ENCODE measurements at regions not wholly inside any gene's neighbourhood (a gene's known extent, or its start where the extent isn't known, plus 50 kb on each side); places are given as distances from the start of the nearest gene placed in this dataset.
"Not testable (repeated sequence)": the region's sequence is repeated elsewhere in the genome, so short reads cannot be mapped to it uniquely, and the experiment has no call there.

- DNase-seq: no peak
Measured at GRCh38 chr5:66354422-66354821, 210.3 kb downstream of the SREK1 start.

GRCh38 chr5:66356011-66356565 lies 212.0 kb downstream of the SREK1 start:
- DNase-seq: no peak

GRCh38 chr5:66358741-66359140 lies 214.6 kb downstream of the SREK1 start:
- DNase-seq: no peak

- no peak for DNase-seq
Measured at GRCh38 chr5:66361070-66361469, 217.0 kb downstream of the SREK1 start.

GRCh38 chr5:66362046-66362445 lies 217.9 kb downstream of the SREK1 start:
- DNase-seq: no peak

- DNase-seq: no peak
Measured at GRCh38 chr5:66362687-66363086, 218.6 kb downstream of the SREK1 start.

GRCh38 chr5:66363097-66363496 lies 219.0 kb downstream of the SREK1 start:
- DNase-seq: no peak

- DNase-seq: no peak
Measured at GRCh38 chr5:66364186-66364585, 220.1 kb downstream of the SREK1 start.

- no peak for DNase-seq
Measured at GRCh38 chr5:66365981-66366380, 221.9 kb downstream of the SREK1 start.

GRCh38 chr5:66367814-66368541 lies 223.9 kb downstream of the SREK1 start:
- DNase-seq: no peak

- DNase-seq: no peak
Measured at GRCh38 chr5:66368811-66369210, 224.7 kb downstream of the SREK1 start.

GRCh38 chr5:66377747-66378146 lies 218.4 kb upstream of the MAST4 start:
- DNase-seq: no peak

- DNase-seq: no peak
Measured at GRCh38 chr5:66378407-66378806, 217.8 kb upstream of the MAST4 start.

GRCh38 chr5:66382152-66382551 lies 214.0 kb upstream of the MAST4 start:
- DNase-seq: no peak

- not testable (repeated sequence) for DNase-seq
Measured at GRCh38 chr5:66405145-66405544, 191.0 kb upstream of the MAST4 start.

- DNase-seq: no peak
Measured at GRCh38 chr5:66406761-66407336, 189.3 kb upstream of the MAST4 start.

GRCh38 chr5:66407765-66408164 lies 188.4 kb upstream of the MAST4 start:
- DNase-seq: no peak

- DNase-seq: no peak
Measured at GRCh38 chr5:66408576-66408975, 187.6 kb upstream of the MAST4 start.

- no peak for DNase-seq
Measured at GRCh38 chr5:66410122-66410521, 186.1 kb upstream of the MAST4 start.

GRCh38 chr5:66411701-66412100 lies 184.5 kb upstream of the MAST4 start:
- DNase-seq: no peak

- DNase-seq: no peak
Measured at GRCh38 chr5:66413931-66414330, 182.3 kb upstream of the MAST4 start.

GRCh38 chr5:66415208-66415607 lies 181.0 kb upstream of the MAST4 start:
- DNase-seq: no peak

GRCh38 chr5:66416698-66417097 lies 179.5 kb upstream of the MAST4 start:
- no peak for DNase-seq

GRCh38 chr5:66417781-66418180 lies 178.4 kb upstream of the MAST4 start:
- DNase-seq: no peak

GRCh38 chr5:66423484-66423883 lies 172.7 kb upstream of the MAST4 start:
- DNase-seq: no peak

All from femur (tissue), 1 donor.